CD4-positive, alpha-beta memory T cell (primary cell): ENCODE measurements at regions not wholly inside any gene's neighbourhood (a gene's known extent, or its start where the extent isn't known, plus 50 kb on each side); places are given as distances from the start of the nearest gene placed in this dataset.

Source experiments
- CTCF ChIA-PET: fragments of 350-600 bp; sonication (Branson Sonifier 250); formaldehyde crosslinking; loops from one replicate; lab custom pipeline; 2021; ENCODE audit warnings: inconsistent platforms; ENCODE audit not compliant: partially characterized antibody; lab: Charles Lee
- POLR2A ChIA-PET: fragments of 350-600 bp; sonication (Branson Sonifier 250); formaldehyde crosslinking; loops from one replicate; lab custom pipeline; 2021; ENCODE audit not compliant: partially characterized antibody; lab: Charles Lee
- DNase-seq, 5 donors: peaks; one replicate each; pipeline versions ENCODE4 v3.0.0 to v3.0.0-alpha.2; 2020 to 2022; ENCODE audit warnings: mixed read lengths in 1 of 5
- H3K27ac ChIP-seq: one replicate; pipeline ENCODE4 v1.7.0; 2013; ENCODE audit warnings: low read depth, low read length
- H3K27me3 ChIP-seq: 2 replicates; pipeline ENCODE4 v1.7.0; 2013; ENCODE audit warnings: mild to moderate bottlenecking, low read length, moderate library complexity; ENCODE audit not compliant: insufficient read depth
- H3K36me3 ChIP-seq: 2 replicates; pipeline ENCODE4 v1.7.0; 2013; ENCODE audit warnings: mild to moderate bottlenecking, low read length, moderate library complexity; ENCODE audit not compliant: insufficient read depth
- H3K4me1 ChIP-seq: 2 replicates; pipeline ENCODE4 v1.7.0; 2013; ENCODE audit warnings: mild to moderate bottlenecking, low read length, moderate library complexity; ENCODE audit not compliant: insufficient read depth
- H3K4me3 ChIP-seq, 2 donors: one replicate each; pipeline ENCODE4 v1.7.0; 2013; ENCODE audit warnings: low read length in 2 of 2, mild to moderate bottlenecking in 1 of 2
- H3K9me3 ChIP-seq, 2 donors: one replicate each; pipeline ENCODE4 v1.7.0; 2013; ENCODE audit warnings: low read length in 2 of 2, control low read depth in 1 of 2; ENCODE audit not compliant: control insufficient read depth in 1 of 2
- H3K27ac Mint-ChIP-seq, 7 donors: one replicate each; pipeline ENCODE4 v1.8.0; 2020 to 2021; ENCODE audit warnings: mixed read lengths in 7 of 7, mild to moderate bottlenecking in 6 of 7, inconsistent platforms in 3 of 7, moderate library complexity in 3 of 7
- H3K27me3 Mint-ChIP-seq, 2 donors: one replicate each; pipeline ENCODE4 v1.8.0; 2020 to 2021; ENCODE audit warnings: mixed read lengths in 2 of 2
- H3K36me3 Mint-ChIP-seq, 2 donors: one replicate each; pipeline ENCODE4 v1.8.0; 2020 to 2021; ENCODE audit warnings: mixed read lengths in 2 of 2, inconsistent platforms in 1 of 2, mild to moderate bottlenecking in 1 of 2
- H3K4me1 Mint-ChIP-seq, 4 donors: one replicate each; pipeline ENCODE4 v1.8.0; 2020 to 2021; ENCODE audit warnings: mixed read lengths in 4 of 4, mild to moderate bottlenecking in 1 of 4
- H3K4me3 Mint-ChIP-seq, 8 donors: one replicate each; pipeline ENCODE4 v1.8.0; 2020 to 2021; ENCODE audit warnings: mixed read lengths in 8 of 8, mild to moderate bottlenecking in 7 of 8, moderate library complexity in 6 of 8, inconsistent platforms in 3 of 8
- H3K9me3 Mint-ChIP-seq, 8 donors: one replicate each; pipeline ENCODE4 v1.8.0; 2020 to 2021; ENCODE audit warnings: mixed read lengths in 8 of 8, mild to moderate bottlenecking in 5 of 8, inconsistent platforms in 3 of 8, moderate library complexity in 1 of 8
- intact Hi-C: fragments of 100-400 bp; cut with micrococcal nuclease; formaldehyde crosslinking; loops from one replicate; pipeline ENCODE4 v1.15.1; 2023

- Histone ChIP-seq H3K27me3 (no peaks in the 10 kb centered on the region), H3K36me3 (no peaks in the 10 kb centered on the region), H3K4me3 (no peak overlapping the region), H3K27ac (no peak overlapping the region), H3K9me3 (no peaks in the 10 kb centered on the region), H3K4me1 (no peaks in the 10 kb centered on the region)
- H3K4me3 Mint-ChIP-seq, result no peak overlapping the region
- H3K27me3 Mint-ChIP-seq, result peaks cover 0 to 1% of the 10 kb centered on the region in 2 donors
- no peak for DNase-seq
- peaks cover 0 to 2% (median 0%) of the 10 kb centered on the region in 8 donors for H3K9me3 Mint-ChIP-seq
- CTCF ChIA-PET, result no interaction called here
- POLR2A ChIA-PET, result no interaction called here
- H3K36me3 Mint-ChIP-seq, result no peaks in the 10 kb centered on the region
- H3K27ac Mint-ChIP-seq, result no peak overlapping the region
- intact Hi-C loops, result no loop called here
- H3K4me1 Mint-ChIP-seq, result no peaks in the 10 kb centered on the region
Observed at GRCh38 chr1:83802023-83802422, 196.9 kb downstream of the TTLL7 start.

- intact Hi-C loops, result no loop called here
- POLR2A ChIA-PET, result no interaction called here
- no peaks in the 10 kb centered on the region for H3K4me1 Mint-ChIP-seq
- H3K9me3 ChIP-seq, result no peaks in the 10 kb centered on the region
- H3K27me3 Mint-ChIP-seq, result peaks cover 0 to 1% of the 10 kb centered on the region in 2 donors
- H3K27me3 ChIP-seq, result no peaks in the 10 kb centered on the region
- no peaks in the 10 kb centered on the region for H3K4me1 ChIP-seq
- no peak overlapping the region for H3K4me3 Mint-ChIP-seq
- no peaks in the 10 kb centered on the region for H3K36me3 ChIP-seq
- no peak overlapping the region for H3K4me3 ChIP-seq
- H3K27ac Mint-ChIP-seq, result no peak overlapping the region
- peaks cover 0 to 2% (median 0%) of the 10 kb centered on the region in 8 donors for H3K9me3 Mint-ChIP-seq
- CTCF ChIA-PET, result no interaction called here
- no peak overlapping the region for H3K27ac ChIP-seq
- DNase-seq, result no peak
- H3K36me3 Mint-ChIP-seq, result no peaks in the 10 kb centered on the region
Observed at GRCh38 chr1:83800066-83800465, 198.9 kb downstream of the TTLL7 start.

- Mint-ChIP-seq H3K9me3 (peaks cover 0 to 2% (median 0%) of the 10 kb centered on the region in 8 donors), H3K4me3 (no peak overlapping the region), H3K27ac (no peak overlapping the region), H3K4me1 (no peaks in the 10 kb centered on the region), H3K27me3 (peaks cover 0 to 1% of the 10 kb centered on the region in 2 donors), H3K36me3 (no peaks in the 10 kb centered on the region)
- no peak for DNase-seq
- Histone ChIP-seq H3K4me1 (no peaks in the 10 kb centered on the region), H3K27me3 (no peaks in the 10 kb centered on the region), H3K9me3 (no peaks in the 10 kb centered on the region), H3K27ac (no peak overlapping the region), H3K4me3 (no peak overlapping the region), H3K36me3 (no peaks in the 10 kb centered on the region)
- intact Hi-C loops, result no loop called here
- ChIA-PET POLR2A (no interaction called here), CTCF (no interaction called here)
Observed at GRCh38 chr1:83799594-83799993, 199.3 kb downstream of the TTLL7 start.

- POLR2A ChIA-PET, result no interaction called here
- no peak overlapping the region for H3K4me3 Mint-ChIP-seq
- peaks cover 0 to 1% of the 10 kb centered on the region in 2 donors for H3K27me3 Mint-ChIP-seq
Observed at GRCh38 chr1:83798965-83799364, 200.0 kb downstream of the TTLL7 start.

GRCh38 chr1:83796409-83796808 lies 202.5 kb downstream of the TTLL7 start:
- CTCF ChIA-PET, result no interaction called here
- H3K27me3 Mint-ChIP-seq, result no peaks in the 10 kb centered on the region
- no peaks in the 10 kb centered on the region for H3K36me3 ChIP-seq
- no peaks in the 10 kb centered on the region for H3K4me1 ChIP-seq
- intact Hi-C loops, result no loop called here
- POLR2A ChIA-PET, result no interaction called here
- H3K27ac ChIP-seq, result no peak overlapping the region
- peaks cover 0 to 3% (median 0%) of the 10 kb centered on the region in 8 donors for H3K9me3 Mint-ChIP-seq
- H3K4me3 Mint-ChIP-seq, result no peak overlapping the region
- H3K27me3 ChIP-seq, result no peaks in the 10 kb centered on the region
- H3K9me3 ChIP-seq, result no peaks in the 10 kb centered on the region
- no peaks in the 10 kb centered on the region for H3K36me3 Mint-ChIP-seq
- H3K4me3 ChIP-seq, result no peak overlapping the region
- no peak for DNase-seq
- H3K27ac Mint-ChIP-seq, result no peak overlapping the region
- no peaks in the 10 kb centered on the region for H3K4me1 Mint-ChIP-seq

More at GRCh38 chr1:83798965-83799364, 200.0 kb downstream of the TTLL7 start:
- no peaks in the 10 kb centered on the region for H3K27me3 ChIP-seq
- intact Hi-C loops, result no loop called here
- H3K4me1 ChIP-seq, result no peaks in the 10 kb centered on the region
- H3K27ac Mint-ChIP-seq, result no peak overlapping the region
- H3K9me3 Mint-ChIP-seq, result peaks cover 0 to 2% (median 0%) of the 10 kb centered on the region in 8 donors
- CTCF ChIA-PET, result no interaction called here
- no peaks in the 10 kb centered on the region for H3K36me3 Mint-ChIP-seq
- no peaks in the 10 kb centered on the region for H3K4me1 Mint-ChIP-seq
- H3K36me3 ChIP-seq, result no peaks in the 10 kb centered on the region
- H3K4me3 ChIP-seq, result no peak overlapping the region
- no peak overlapping the region for H3K27ac ChIP-seq
- no peaks in the 10 kb centered on the region for H3K9me3 ChIP-seq
- no peak for DNase-seq

GRCh38 chr1:83794384-83794783 lies 204.5 kb downstream of the TTLL7 start:
- H3K4me3 ChIP-seq, result no peak overlapping the region
- H3K36me3 Mint-ChIP-seq, result no peaks in the 10 kb centered on the region
- peaks cover 0 to 3% (median 0%) of the 10 kb centered on the region in 8 donors for H3K9me3 Mint-ChIP-seq
- H3K4me1 ChIP-seq, result no peaks in the 10 kb centered on the region
- H3K27me3 ChIP-seq, result no peaks in the 10 kb centered on the region
- H3K4me1 Mint-ChIP-seq, result no peaks in the 10 kb centered on the region
- H3K4me3 Mint-ChIP-seq, result no peak overlapping the region
- DNase-seq, result no peak
- H3K27me3 Mint-ChIP-seq, result no peaks in the 10 kb centered on the region
- H3K27ac ChIP-seq, result no peak overlapping the region
- H3K27ac Mint-ChIP-seq, result no peak overlapping the region
- H3K9me3 ChIP-seq, result no peaks in the 10 kb centered on the region
- intact Hi-C loops, result no loop called here
- CTCF ChIA-PET, result no interaction called here
- H3K36me3 ChIP-seq, result no peaks in the 10 kb centered on the region
- POLR2A ChIA-PET, result no interaction called here

- no peak for DNase-seq
- POLR2A ChIA-PET, result no interaction called here
- H3K27me3 Mint-ChIP-seq, result no peaks in the 10 kb centered on the region
- peaks cover 0 to 3% (median 0%) of the 10 kb centered on the region in 8 donors for H3K9me3 Mint-ChIP-seq
- no peaks in the 10 kb centered on the region for H3K9me3 ChIP-seq
- no peaks in the 10 kb centered on the region for H3K36me3 Mint-ChIP-seq
- H3K27me3 ChIP-seq, result no peaks in the 10 kb centered on the region
- H3K4me1 ChIP-seq, result no peaks in the 10 kb centered on the region
- intact Hi-C loops, result no loop called here
- H3K4me3 Mint-ChIP-seq, result no peak overlapping the region
- no peak overlapping the region for H3K27ac Mint-ChIP-seq
- no peak overlapping the region for H3K27ac ChIP-seq
- CTCF ChIA-PET, result no interaction called here
- no peak overlapping the region for H3K4me3 ChIP-seq
- H3K4me1 Mint-ChIP-seq, result no peaks in the 10 kb centered on the region
- no peaks in the 10 kb centered on the region for H3K36me3 ChIP-seq
Observed at GRCh38 chr1:83791821-83792437, 207.0 kb downstream of the TTLL7 start.
